ENCODE measurements at regions not wholly inside any gene's neighbourhood (a gene's known extent, or its start where the extent isn't known, plus 50 kb on each side); places are given as distances from the start of the nearest gene placed in this dataset.

DNA sequence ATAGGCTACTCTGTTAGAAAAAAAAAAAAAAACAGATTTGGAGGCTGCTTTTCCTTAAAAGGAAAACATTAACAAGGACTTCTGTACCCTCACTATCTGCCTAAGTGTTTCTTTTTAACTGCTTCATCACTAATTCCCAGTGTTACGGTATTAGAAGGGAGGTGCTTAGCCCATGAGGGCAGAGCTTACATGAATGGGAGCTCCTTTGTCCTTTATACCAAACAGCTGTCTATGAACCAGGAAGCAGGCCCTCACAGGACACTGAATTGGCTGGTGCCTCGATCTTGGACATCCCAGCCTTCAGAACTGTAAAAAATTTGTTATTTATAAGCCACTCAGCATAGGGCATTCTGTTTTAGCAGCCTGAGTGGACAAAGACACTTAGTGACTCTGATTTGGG is 215.6 kb upstream of the NRSN1 start:
- no peak for TF ChIP-seq POLR2A (IDR thresholded peaks at IDR 0.05)
- TF ChIP-seq, protein P1, sequence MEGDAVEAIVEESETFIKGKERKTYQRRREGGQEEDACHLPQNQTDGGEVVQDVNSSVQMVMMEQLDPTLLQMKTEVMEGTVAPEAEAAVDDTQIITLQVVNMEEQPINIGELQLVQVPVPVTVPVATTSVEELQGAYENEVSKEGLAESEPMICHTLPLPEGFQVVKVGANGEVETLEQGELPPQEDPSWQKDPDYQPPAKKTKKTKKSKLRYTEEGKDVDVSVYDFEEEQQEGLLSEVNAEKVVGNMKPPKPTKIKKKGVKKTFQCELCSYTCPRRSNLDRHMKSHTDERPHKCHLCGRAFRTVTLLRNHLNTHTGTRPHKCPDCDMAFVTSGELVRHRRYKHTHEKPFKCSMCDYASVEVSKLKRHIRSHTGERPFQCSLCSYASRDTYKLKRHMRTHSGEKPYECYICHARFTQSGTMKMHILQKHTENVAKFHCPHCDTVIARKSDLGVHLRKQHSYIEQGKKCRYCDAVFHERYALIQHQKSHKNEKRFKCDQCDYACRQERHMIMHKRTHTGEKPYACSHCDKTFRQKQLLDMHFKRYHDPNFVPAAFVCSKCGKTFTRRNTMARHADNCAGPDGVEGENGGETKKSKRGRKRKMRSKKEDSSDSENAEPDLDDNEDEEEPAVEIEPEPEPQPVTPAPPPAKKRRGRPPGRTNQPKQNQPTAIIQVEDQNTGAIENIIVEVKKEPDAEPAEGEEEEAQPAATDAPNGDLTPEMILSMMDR (IDR thresholded peaks at IDR 0.05), result no peak

Measured in right lobe of liver (tissue), 4 donors.